NT2/D1 (cell line): ENCODE measurements at regions not wholly inside any gene's neighbourhood (a gene's known extent, or its start where the extent isn't known, plus 50 kb on each side); places are given as distances from the start of the nearest gene placed in this dataset.
"Not testable (repeated sequence)": the region's sequence is repeated elsewhere in the genome, so short reads cannot be mapped to it uniquely, and the experiment has no call there.

Experiments used
- SUZ12 ChIP-seq: IDR thresholded peaks from 2 replicates; pipeline ENCODE4 v1.6.1; 2011; ENCODE audit not compliant: insufficient read length, insufficient read depth; ENCODE audit errors: extremely low read depth
- YY1 ChIP-seq: IDR thresholded peaks from 2 replicates; pipeline ENCODE4 v1.6.1; 2011; ENCODE audit not compliant: insufficient read length, insufficient read depth
- ZNF274 ChIP-seq: IDR thresholded peaks from 2 replicates; pipeline ENCODE4 v1.6.1; 2011; ENCODE audit warnings: mild to moderate bottlenecking, low read depth, low read length

- TF ChIP-seq SUZ12, ZNF274, YY1: not testable (repeated sequence)
Observed at GRCh38 chr3:8356066-8356465, 145.6 kb upstream of the LMCD1 start.
